OCI-LY3 (cell line): ENCODE measurements at regions not wholly inside any gene's neighbourhood (a gene's known extent, or its start where the extent isn't known, plus 50 kb on each side); places are given as distances from the start of the nearest gene placed in this dataset.

Experiments used
- EZH2phosphoT487 ChIP-seq: fragments of 200-600 bp; shearing (Covaris generic); IDR thresholded peaks from 2 replicates; pipeline ENCODE4 v1.6.1; 2018; ENCODE audit warnings: antibody characterized with exemption, mixed run types, low read depth
- TF ChIP-seq, protein P1 (sequence below): fragments of 200-600, 300-600 bp; sonication (generic); IDR thresholded peaks from 2 replicates; pipeline ENCODE4 v1.5.1; 2014; ENCODE audit warnings: antibody characterized with exemption, low read length, low read depth

DNA sequence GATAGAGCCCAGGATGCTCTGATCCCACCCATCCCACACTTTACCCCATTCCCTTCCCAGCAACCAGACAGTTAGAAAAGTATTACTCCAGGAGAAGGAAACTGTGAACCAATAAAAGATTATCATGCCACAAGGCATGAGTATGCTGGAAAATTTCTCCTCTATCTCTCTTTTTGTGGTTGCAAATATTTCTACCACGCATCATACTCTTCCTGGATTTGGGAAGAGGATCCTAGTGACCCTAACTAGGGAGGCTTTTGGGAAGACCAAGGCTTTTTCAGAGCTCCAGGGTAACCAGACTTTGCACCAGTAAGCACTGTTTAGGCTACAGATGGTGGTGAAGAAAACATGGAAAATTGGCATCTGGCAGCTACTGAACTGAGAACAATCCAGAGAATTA, 257.6 kb upstream of the CLNK start:
- TF ChIP-seq, protein P1, sequence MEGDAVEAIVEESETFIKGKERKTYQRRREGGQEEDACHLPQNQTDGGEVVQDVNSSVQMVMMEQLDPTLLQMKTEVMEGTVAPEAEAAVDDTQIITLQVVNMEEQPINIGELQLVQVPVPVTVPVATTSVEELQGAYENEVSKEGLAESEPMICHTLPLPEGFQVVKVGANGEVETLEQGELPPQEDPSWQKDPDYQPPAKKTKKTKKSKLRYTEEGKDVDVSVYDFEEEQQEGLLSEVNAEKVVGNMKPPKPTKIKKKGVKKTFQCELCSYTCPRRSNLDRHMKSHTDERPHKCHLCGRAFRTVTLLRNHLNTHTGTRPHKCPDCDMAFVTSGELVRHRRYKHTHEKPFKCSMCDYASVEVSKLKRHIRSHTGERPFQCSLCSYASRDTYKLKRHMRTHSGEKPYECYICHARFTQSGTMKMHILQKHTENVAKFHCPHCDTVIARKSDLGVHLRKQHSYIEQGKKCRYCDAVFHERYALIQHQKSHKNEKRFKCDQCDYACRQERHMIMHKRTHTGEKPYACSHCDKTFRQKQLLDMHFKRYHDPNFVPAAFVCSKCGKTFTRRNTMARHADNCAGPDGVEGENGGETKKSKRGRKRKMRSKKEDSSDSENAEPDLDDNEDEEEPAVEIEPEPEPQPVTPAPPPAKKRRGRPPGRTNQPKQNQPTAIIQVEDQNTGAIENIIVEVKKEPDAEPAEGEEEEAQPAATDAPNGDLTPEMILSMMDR, result no peak
- no peak for TF ChIP-seq EZH2phosphoT487
